SK-N-SH (cell line): ENCODE measurements at regions not wholly inside any gene's neighbourhood (a gene's known extent, or its start where the extent isn't known, plus 50 kb on each side); places are given as distances from the start of the nearest gene placed in this dataset.

Experiments used
- CTCF ChIA-PET: fragments of 300-600, 350-600 bp; formaldehyde crosslinking; extraction: SDS; loops from one replicate; lab custom pipeline; 2021; lab: Yijun Ruan, JAX
- POLR2A ChIA-PET: fragments of 350-600 bp; sonication (Branson Sonifier 250); formaldehyde crosslinking; extraction: SDS; loops from one replicate; lab custom pipeline; 2020; ENCODE audit warnings: antibody characterized with exemption, inconsistent platforms; lab: Yijun Ruan, JAX
- DNase-seq: peaks from one replicate; pipeline ENCODE4 v3.0.0; 2012
- H2AFZ ChIP-seq: fragments of 200-600 bp; sonication (generic); 2 replicates; pipeline ENCODE4 v1.8.1; 2016; ENCODE audit warnings: antibody characterized with exemption, mild to moderate bottlenecking, low read depth
- H3F3A ChIP-seq: fragments of 200-600 bp; sonication (generic); replicated peaks from 2 replicates; pipeline ENCODE3; 2016; ENCODE audit warnings: antibody characterized with exemption, mild to moderate bottlenecking; ENCODE audit not compliant: insufficient read depth
- H3K27ac ChIP-seq, 2 experiments: fragments of 200-500 bp in 1 of 2; fragments of 200-600 bp in 1 of 2; sonication (Bioruptor generic) in 1 of 2; sonication (generic), shearing (Covaris generic) in 1 of 2; 2 replicates each; pipeline versions ENCODE4 v1.5.1 to v1.6.1; 2014 to 2016; ENCODE audit warnings: low read depth in 2 of 2, inconsistent platforms in 1 of 2, low read length in 1 of 2, mild to moderate bottlenecking in 1 of 2, mixed read lengths in 1 of 2
- H3K27me3 ChIP-seq: fragments of 200-600 bp; sonication (generic), shearing (Covaris generic); 2 replicates; pipeline ENCODE4 v1.6.1; 2016; ENCODE audit warnings: mixed run types; ENCODE audit not compliant: insufficient read depth
- H3K36me3 ChIP-seq, 2 experiments: fragments of 200-500 bp in 1 of 2; fragments of 200-600 bp in 1 of 2; sonication (Bioruptor generic) in 1 of 2; sonication (generic) in 1 of 2; replicated peaks in 1 of 2; 2 replicates each; pipeline versions ENCODE3 to v1.5.1; 2014 to 2016; ENCODE audit warnings: low read length in 1 of 2, mild to moderate bottlenecking in 1 of 2; ENCODE audit not compliant: insufficient read depth in 2 of 2, control insufficient read depth in 1 of 2
- H3K4me1 ChIP-seq, 2 experiments: fragments of 200-500 bp in 1 of 2; fragments of 200-600 bp in 1 of 2; sonication (Bioruptor generic) in 1 of 2; sonication (generic), shearing (Covaris generic) in 1 of 2; 2 replicates each; pipeline versions ENCODE4 v1.5.1 to v1.6.1; 2014 to 2016; ENCODE audit warnings: low read depth in 1 of 2, low read length in 1 of 2, mixed run types in 1 of 2; ENCODE audit not compliant: insufficient read depth in 2 of 2, control insufficient read depth in 1 of 2
- H3K4me2 ChIP-seq: fragments of 200-600 bp; sonication (generic), shearing (Covaris generic); 2 replicates; pipeline ENCODE4 v1.6.1; 2017; ENCODE audit warnings: mixed run types
- H3K4me3 ChIP-seq, 2 experiments: fragments of 200-500 bp in 1 of 2; fragments of 200-600 bp in 1 of 2; sonication (Bioruptor generic) in 1 of 2; sonication (generic), shearing (Covaris generic) in 1 of 2; 2 replicates each; pipeline versions ENCODE4 v1.5.1 to v1.8.1; 2014 to 2016; ENCODE audit warnings: low read depth in 2 of 2, inconsistent platforms in 1 of 2, low read length in 1 of 2, mild to moderate bottlenecking in 1 of 2, mixed read lengths in 1 of 2, moderate library complexity in 1 of 2
- H3K79me2 ChIP-seq: fragments of 200-600 bp; sonication (generic); 2 replicates; pipeline ENCODE4 v1.8.1; 2017; ENCODE audit warnings: mild to moderate bottlenecking; ENCODE audit not compliant: insufficient read depth
- H3K9ac ChIP-seq: fragments of 200-600 bp; sonication (generic); 2 replicates; pipeline ENCODE4 v1.6.1; 2017; ENCODE audit warnings: mixed run types
- H3K9me2 ChIP-seq: fragments of 200-600 bp; sonication (generic); 2 replicates; pipeline ENCODE4 v1.6.1; 2017; ENCODE audit warnings: mixed run types
- H3K9me3 ChIP-seq: fragments of 200-600 bp; sonication (generic); 2 replicates; pipeline ENCODE4 v1.6.1; 2017; ENCODE audit warnings: mixed run types, mild to moderate bottlenecking, moderate library complexity
- H4K20me1 ChIP-seq: fragments of 200-600 bp; sonication (generic); 2 replicates; pipeline ENCODE4 v1.6.1; 2017; ENCODE audit warnings: mild to moderate bottlenecking, mixed run types; ENCODE audit not compliant: insufficient read depth
- CHD2 ChIP-seq: fragments of 150-350 bp; IDR thresholded peaks from 2 replicates; pipeline ENCODE4 v1.6.1; 2018; ENCODE audit warnings: low read length; ENCODE audit not compliant: partially characterized antibody
- EZH2phosphoT487 ChIP-seq: fragments of 200-600 bp; sonication (generic); IDR thresholded peaks from 2 replicates; pipeline ENCODE4 v1.6.1; 2017; ENCODE audit warnings: low read depth, mixed run types, mild to moderate bottlenecking, antibody characterized with exemption, moderate library complexity, borderline replicate concordance
- FOXJ3 ChIP-seq: sonication (generic); formaldehyde crosslinking; IDR thresholded peaks from 2 replicates; pipeline ENCODE4 v1.5.1; 2020; ENCODE audit warnings: mild to moderate bottlenecking, missing genetic modification reagents
- GABPA ChIP-seq: IDR thresholded peaks from 2 replicates; pipeline ENCODE4 v1.4.0; 2012; ENCODE audit warnings: low read depth, mild to moderate bottlenecking
- JUND ChIP-seq: IDR thresholded peaks from 2 replicates; pipeline ENCODE4 v1.4.0; 2012
- MXI1 ChIP-seq: IDR thresholded peaks from 2 replicates; pipeline ENCODE4 v1.6.1; 2012; ENCODE audit warnings: mild to moderate bottlenecking, low read depth, low read length, improper control_type of control experiment
- NRF1 ChIP-seq: IDR thresholded peaks from 2 replicates; pipeline ENCODE4 v1.6.1; 2012; ENCODE audit warnings: low read depth, mild to moderate bottlenecking, low read length
- POLR2AphosphoS5 ChIP-seq: IDR thresholded peaks from 2 replicates; pipeline ENCODE4 v1.6.1; 2012; ENCODE audit warnings: low read depth, low read length
- REST ChIP-seq: IDR thresholded peaks from 2 replicates; pipeline ENCODE4 v1.6.1; 2012; ENCODE audit warnings: mild to moderate bottlenecking, low read depth, low read length, moderate library complexity
- RXRA ChIP-seq: IDR thresholded peaks from 2 replicates; pipeline ENCODE4 v1.4.0; 2012; ENCODE audit warnings: low read depth, mild to moderate bottlenecking, borderline replicate concordance
- SMC3 ChIP-seq: IDR thresholded peaks from 2 replicates; pipeline ENCODE4 v1.6.1; 2012; ENCODE audit warnings: low read depth, low read length, improper control_type of control experiment
- TAF1 ChIP-seq: IDR thresholded peaks from 2 replicates; pipeline ENCODE4 v1.6.1; 2012; ENCODE audit warnings: low read depth, mild to moderate bottlenecking, low read length, moderate library complexity, borderline replicate concordance
- TEAD4 ChIP-seq: IDR thresholded peaks from 2 replicates; pipeline ENCODE4 v1.4.0; 2012; ENCODE audit warnings: mild to moderate bottlenecking, borderline replicate concordance; ENCODE audit not compliant: insufficient read depth
- YY1 ChIP-seq: IDR thresholded peaks from 2 replicates; pipeline ENCODE4 v1.4.0; 2012; ENCODE audit warnings: low read depth, mild to moderate bottlenecking
- ZBTB33 ChIP-seq: IDR thresholded peaks from 2 replicates; pipeline ENCODE4 v1.4.0; 2012; ENCODE audit warnings: low read depth, borderline replicate concordance
- WGBS: methylation state at CpG from one replicate; pipeline ENCODE4 v1.1.6; 2017; ENCODE audit warnings: low lambda C conversion rate; 5-methylcytosine and 5-hydroxymethylcytosine counted together
- TF ChIP-seq, protein P1 (sequence below): fragments of 150-350 bp; IDR thresholded peaks from 2 replicates; pipeline ENCODE4 v1.6.1; 2016; ENCODE audit warnings: mild to moderate bottlenecking, low read depth, low read length

GRCh38 chrX:115472131-115472530, 88.8 kb upstream of the PLS3 start:
- no peaks in the 10 kb centered on the region for H3K79me2 ChIP-seq
- no peaks in the 10 kb centered on the region for H3K36me3 ChIP-seq
- H3K9me2 ChIP-seq: no peaks in the 10 kb centered on the region
- TF ChIP-seq TEAD4: no peak
- no peak for TF ChIP-seq RXRA
- no peak for TF ChIP-seq SMC3
- TF ChIP-seq YY1: no peak
- no peak for TF ChIP-seq NRF1
- TF ChIP-seq, all 33 proteins: peak for 0
- no peak overlapping the region for H3K27ac ChIP-seq
- WGBS: 54% methylated on average over 3 of the region's 3 CpGs
- H3K9me3 ChIP-seq: no peaks in the 10 kb centered on the region
- ChIA-PET POLR2A (no interaction called here), CTCF (no interaction called here)
- H3K27me3 ChIP-seq: no peaks in the 10 kb centered on the region; the same call in 1 of the 2 replicates
- no peaks in the 10 kb centered on the region for H3F3A ChIP-seq
- no peak overlapping the region for H3K9ac ChIP-seq
- no peak for DNase-seq
- no peaks in the 10 kb centered on the region for H3K4me1 ChIP-seq
- no peaks in the 10 kb centered on the region for H4K20me1 ChIP-seq
- H3K4me2 ChIP-seq: no peak overlapping the region
- H3K4me3 ChIP-seq: no peak overlapping the region
- H2AFZ ChIP-seq: no peak overlapping the region

GRCh38 chrX:115486510-115486909, 74.5 kb upstream of the PLS3 start:
- Histone ChIP-seq H3K27me3 (no peaks in the 10 kb centered on the region), H2AFZ (no peak overlapping the region), H3F3A (no peaks in the 10 kb centered on the region), H3K36me3 (no peaks in the 10 kb centered on the region), H3K9ac (no peak overlapping the region), H3K27ac (no peak overlapping the region), H3K4me2 (no peak overlapping the region), H3K79me2 (no peaks in the 10 kb centered on the region), H4K20me1 (no peaks in the 10 kb centered on the region), H3K9me2 (no peaks in the 10 kb centered on the region), H3K4me3 (no peak overlapping the region), H3K9me3 (no peaks in the 10 kb centered on the region), H3K4me1 (no peaks in the 10 kb centered on the region)
- POLR2A ChIA-PET: no interaction called here
- 47% methylated on average over 3 of the region's 3 CpGs for WGBS
- TF ChIP-seq JUND: no peak
- TF ChIP-seq CHD2: no peak
- TF ChIP-seq, protein P1, sequence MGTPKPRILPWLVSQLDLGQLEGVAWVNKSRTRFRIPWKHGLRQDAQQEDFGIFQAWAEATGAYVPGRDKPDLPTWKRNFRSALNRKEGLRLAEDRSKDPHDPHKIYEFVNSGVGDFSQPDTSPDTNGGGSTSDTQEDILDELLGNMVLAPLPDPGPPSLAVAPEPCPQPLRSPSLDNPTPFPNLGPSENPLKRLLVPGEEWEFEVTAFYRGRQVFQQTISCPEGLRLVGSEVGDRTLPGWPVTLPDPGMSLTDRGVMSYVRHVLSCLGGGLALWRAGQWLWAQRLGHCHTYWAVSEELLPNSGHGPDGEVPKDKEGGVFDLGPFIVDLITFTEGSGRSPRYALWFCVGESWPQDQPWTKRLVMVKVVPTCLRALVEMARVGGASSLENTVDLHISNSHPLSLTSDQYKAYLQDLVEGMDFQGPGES: no peak
- no peak for TF ChIP-seq TAF1
- TF ChIP-seq FOXJ3: no peak
- no peak for TF ChIP-seq GABPA
- TF ChIP-seq REST: no peak
- no peak for TF ChIP-seq EZH2phosphoT487
- TF ChIP-seq YY1: no peak
- no peak for TF ChIP-seq POLR2AphosphoS5
- TF ChIP-seq MXI1: no peak
- TF ChIP-seq SMC3: no peak
- no peak for TF ChIP-seq ZBTB33
- no peak for DNase-seq
- CTCF ChIA-PET: no interaction called here
